Epithelial cell of prostate (primary cell): ENCODE measurements at regions not wholly inside any gene's neighbourhood (a gene's known extent, or its start where the extent isn't known, plus 50 kb on each side); places are given as distances from the start of the nearest gene placed in this dataset.
A peak's percentile ranks its signal among the peaks of the same experiment; 100 is the strongest.

Source experiments
- DNase-seq: peaks from one replicate; pipeline ENCODE4 v3.0.0-alpha.2; 2011; ENCODE audit warnings: low read depth, low spot score
- H3K27ac ChIP-seq: fragments of 450-650 bp; 2 replicates; pipeline ENCODE4 v1.5.1; 2017; ENCODE audit warnings: mild to moderate bottlenecking

DNA sequence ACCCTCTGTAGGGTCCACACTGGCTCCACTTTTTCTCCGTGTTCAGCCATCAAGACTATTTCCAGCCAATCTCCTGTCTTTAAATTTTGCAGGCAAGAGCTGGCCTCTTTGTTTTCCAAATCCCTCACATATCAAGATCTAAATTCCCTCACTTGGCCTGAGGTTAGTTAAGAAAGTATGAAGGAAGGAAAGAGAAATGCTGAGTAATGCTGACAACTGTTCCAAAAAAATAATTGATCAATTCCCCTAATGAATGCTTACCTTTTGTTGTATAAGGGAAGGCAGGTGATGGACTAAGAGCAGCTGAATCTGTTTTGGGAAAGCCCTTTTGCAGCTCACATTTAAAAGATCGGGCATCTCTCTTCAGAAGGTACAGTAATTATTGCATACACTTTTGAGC lies 105.1 kb upstream of the KCNJ16 start:
- no peak overlapping the region for H3K27ac ChIP-seq
- DNase-seq, result no peak

- no peak for DNase-seq
- H3K27ac ChIP-seq, result no peak overlapping the region
Observed at GRCh38 chr17:69972251-69972650, 102.8 kb upstream of the KCNJ16 start.

GRCh38 chr17:69975808-69976207 lies 99.2 kb upstream of the KCNJ16 start:
- DNase-seq, result no peak

DNA sequence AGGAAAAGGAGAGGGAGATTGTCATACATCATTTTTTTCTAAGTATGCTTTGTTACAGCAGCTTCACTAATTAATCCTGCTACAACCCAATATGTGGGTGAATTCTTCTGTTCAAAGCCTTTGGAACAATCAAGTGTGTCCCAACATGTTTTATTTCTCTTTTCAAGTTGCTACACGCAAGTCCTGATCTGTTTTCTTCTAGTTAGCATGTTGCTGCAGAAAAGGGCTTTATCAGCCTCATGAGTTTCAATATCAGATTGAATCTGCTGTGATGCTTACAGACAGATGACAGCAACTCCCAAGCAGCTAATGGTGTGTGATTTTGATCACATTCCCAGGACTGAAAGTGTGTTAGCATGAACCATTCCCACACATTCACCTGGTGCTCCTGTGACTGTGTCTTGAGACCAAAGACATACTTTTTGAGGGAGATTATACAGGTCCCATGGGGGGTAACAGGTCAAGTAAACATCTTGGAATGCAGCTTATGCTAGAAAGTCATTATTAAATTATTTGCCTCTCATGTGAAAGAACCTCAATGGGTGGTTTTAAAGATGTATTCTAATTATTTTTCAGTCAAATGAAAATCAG lies 96.9 kb upstream of the KCNJ16 start:
- no peak overlapping the region for H3K27ac ChIP-seq
- DNase-seq, result peak; percentile 33

More at GRCh38 chr17:69975808-69976207, 99.2 kb upstream of the KCNJ16 start:
- no peak overlapping the region for H3K27ac ChIP-seq

DNA sequence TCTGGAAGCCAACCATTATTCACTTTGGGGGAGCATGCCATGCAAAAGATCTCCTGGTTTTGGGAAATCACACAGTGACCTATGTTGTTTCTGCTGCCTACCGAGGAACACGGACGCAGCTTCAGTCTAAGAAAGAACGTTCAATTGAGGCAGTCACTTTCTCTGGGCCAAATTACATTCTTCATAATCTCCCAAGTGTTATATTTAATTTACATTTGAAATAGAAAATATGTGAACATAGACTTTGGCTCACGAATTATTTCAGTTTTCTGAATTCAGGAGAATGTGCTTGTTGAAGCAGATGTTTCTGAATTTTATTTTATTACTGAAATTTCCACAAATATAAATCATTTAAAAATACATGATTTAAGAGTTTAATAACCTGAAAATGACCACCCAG lies 93.6 kb upstream of the KCNJ16 start:
- no peak overlapping the region for H3K27ac ChIP-seq
- no peak for DNase-seq

GRCh38 chr17:69995476-69995875 lies 79.5 kb upstream of the KCNJ16 start:
- DNase-seq, result no peak
- H3K27ac ChIP-seq, result no peak overlapping the region

DNA sequence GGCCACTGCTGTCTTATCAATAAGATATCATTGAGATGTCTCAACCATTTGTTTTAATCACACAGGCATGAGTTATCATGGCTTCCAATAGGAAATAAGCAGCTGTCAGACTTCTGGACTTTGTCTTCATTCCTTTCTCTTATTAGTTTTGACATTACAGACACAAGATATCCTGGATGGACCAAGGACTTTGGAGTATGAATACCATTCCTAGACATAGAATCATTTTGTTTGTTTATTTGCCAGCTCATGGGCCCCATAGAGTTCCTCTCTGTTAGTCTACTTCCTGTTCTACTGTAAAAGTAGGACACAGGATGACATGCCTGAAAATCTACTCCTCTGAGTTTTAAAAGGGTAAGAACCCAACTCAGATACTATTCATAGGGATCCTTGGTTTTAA lies 77.7 kb upstream of the KCNJ16 start:
- no peak for DNase-seq
- peak overlapping the region; percentile 44 for H3K27ac ChIP-seq

- no peak overlapping the region for H3K27ac ChIP-seq
- DNase-seq, result no peak
Observed at GRCh38 chr17:69999253-69999652, 75.8 kb upstream of the KCNJ16 start.

DNA sequence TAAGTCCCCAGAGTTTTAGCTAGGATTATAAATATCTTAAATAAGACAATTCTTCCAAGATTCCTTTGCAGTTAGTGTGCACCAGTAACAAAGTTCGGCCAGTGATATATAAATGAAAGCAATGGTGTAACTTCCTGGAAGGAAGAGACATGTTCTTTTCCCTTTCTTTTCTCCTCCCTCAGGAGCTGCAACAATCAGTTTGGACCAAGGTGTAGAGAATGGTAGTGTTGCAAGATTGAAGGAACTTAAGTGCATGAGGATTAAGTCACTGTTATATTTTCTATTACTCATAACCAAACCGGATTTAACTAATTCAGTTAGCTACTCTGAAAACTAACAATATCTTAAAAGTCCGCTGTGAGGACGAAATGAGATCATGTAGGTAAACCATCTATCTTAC lies 68.9 kb upstream of the KCNJ16 start:
- DNase-seq, result no peak
- H3K27ac ChIP-seq, result peak overlapping the region; percentile 5

DNA sequence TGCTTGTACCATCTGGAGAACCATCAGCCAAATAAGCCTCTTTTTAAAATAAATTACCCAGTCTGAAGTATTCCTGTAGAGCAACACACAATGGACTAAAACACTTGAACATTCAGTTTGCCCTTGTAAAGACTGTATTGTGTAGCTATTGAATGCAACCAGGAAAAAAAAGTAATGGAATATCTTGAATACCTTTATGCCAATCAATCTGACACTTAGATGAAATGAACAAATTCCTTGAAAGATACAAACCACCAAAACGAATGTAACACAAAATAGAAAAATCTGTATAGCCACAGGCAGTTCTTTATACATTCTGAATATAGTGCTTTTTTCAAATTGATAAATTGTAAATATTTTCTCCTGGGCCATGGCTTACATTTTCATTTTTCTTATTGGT lies 63.3 kb upstream of the KCNJ16 start:
- no peak for DNase-seq
- no peak overlapping the region for H3K27ac ChIP-seq

DNA sequence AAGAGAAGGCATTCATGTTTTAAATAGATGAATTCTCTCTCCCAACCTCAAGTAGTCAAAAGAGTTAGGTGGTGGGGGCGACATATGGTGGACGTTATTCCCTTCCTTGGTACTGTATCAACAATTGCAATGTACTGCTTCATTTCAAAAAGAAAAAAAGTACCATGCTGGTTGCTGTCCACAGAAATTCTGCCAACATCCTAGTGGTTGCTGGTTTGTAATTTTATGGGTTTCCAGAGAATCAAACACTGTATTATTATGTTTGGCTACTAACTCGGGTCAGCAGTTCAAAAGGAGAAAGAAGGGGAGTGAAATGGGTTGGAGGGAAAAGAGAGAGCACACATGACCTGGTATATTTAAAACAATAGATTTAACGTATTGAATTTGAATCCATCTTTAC lies 61.1 kb upstream of the KCNJ16 start:
- DNase-seq, result no peak
- no peak overlapping the region for H3K27ac ChIP-seq

- H3K27ac ChIP-seq, result no peak overlapping the region
- DNase-seq, result no peak
Observed at GRCh38 chr17:70017112-70017511, 57.9 kb upstream of the KCNJ16 start.

- H3K27ac ChIP-seq, result no peak overlapping the region
- DNase-seq, result no peak
Observed at GRCh38 chr17:70017941-70018340, 57.1 kb upstream of the KCNJ16 start.

GRCh38 chr17:70021726-70022125 lies 53.3 kb upstream of the KCNJ16 start:
- no peak for DNase-seq
- H3K27ac ChIP-seq, result no peak overlapping the region

DNA sequence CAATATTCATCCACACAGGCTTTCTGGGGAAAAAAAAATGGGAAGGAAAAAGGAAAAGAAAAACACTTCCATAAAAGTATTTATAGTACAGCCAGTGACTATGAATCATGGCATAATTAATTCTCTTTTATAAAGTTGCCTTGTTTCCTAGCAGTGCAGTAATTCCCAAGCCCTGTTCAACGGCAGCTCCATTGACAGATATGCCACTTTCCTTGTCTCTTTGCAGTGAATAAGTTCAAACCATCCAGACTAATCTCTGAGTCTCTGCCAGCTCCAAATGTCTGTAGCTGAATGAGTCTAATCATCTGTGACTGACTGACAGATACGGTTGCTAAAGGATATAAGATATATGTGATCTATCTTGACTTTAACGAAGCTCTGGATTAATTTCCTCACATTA lies 52.9 kb upstream of the KCNJ16 start:
- no peak for DNase-seq
- no peak overlapping the region for H3K27ac ChIP-seq

GRCh38 chr17:70024253-70024652 lies 50.8 kb upstream of the KCNJ16 start:
- no peak overlapping the region for H3K27ac ChIP-seq
- DNase-seq, result no peak
